Breast epithelium (tissue), 4 donors: ENCODE measurements at regions not wholly inside any gene's neighbourhood (a gene's known extent, or its start where the extent isn't known, plus 50 kb on each side); places are given as distances from the start of the nearest gene placed in this dataset.

Experiments used
- DNase-seq, 2 donors: peaks; one replicate each; pipeline ENCODE4 v3.0.0-alpha.2; 2019; ENCODE audit warnings: low spot score in 2 of 2
- H3K27ac ChIP-seq, 2 donors: fragments of 200-600 bp; sonication (generic) in 1 of 2; one replicate each; pipeline ENCODE4 v1.5.1; 2016 to 2019; ENCODE audit warnings: mild to moderate bottlenecking in 1 of 2
- H3K27me3 ChIP-seq, 2 donors: fragments of 200-600 bp; sonication (generic) in 1 of 2; one replicate each; pipeline versions ENCODE4 v1.5.1 to v1.6.0; 2017 to 2019; ENCODE audit warnings: control low read depth in 1 of 2, mild to moderate bottlenecking in 1 of 2
- H3K36me3 ChIP-seq: fragments of 200-600 bp; one replicate; pipeline ENCODE4 v1.5.1; 2019
- H3K4me1 ChIP-seq, 2 donors: fragments of 200-600 bp; sonication (generic); one replicate each; pipeline ENCODE4 v1.5.1; 2016 to 2019; ENCODE audit warnings: control low read depth in 1 of 2
- H3K4me3 ChIP-seq, 3 donors: fragments of 200-600 bp; sonication (generic); 1 replicate in 2 of 3; 2 replicates in 1 of 3; pipeline ENCODE4 v1.5.1; 2016 to 2019; ENCODE audit warnings: mild to moderate bottlenecking in 3 of 3, moderate library complexity in 2 of 3
- H3K9me3 ChIP-seq, 2 donors: fragments of 200-600 bp; sonication (generic) in 1 of 2; one replicate each; pipeline ENCODE4 v1.5.1; 2016 to 2019; ENCODE audit warnings: control low read depth in 1 of 2
- POLR2A ChIP-seq: fragments of 450-650 bp; IDR thresholded peaks from one replicate; pipeline ENCODE4 v1.6.1; 2016; ENCODE audit warnings: antibody characterized with exemption, mild to moderate bottlenecking, moderate library complexity
- POLR2AphosphoS5 ChIP-seq, 3 donors: sonication (generic); formaldehyde crosslinking; IDR thresholded peaks; one replicate each; pipeline ENCODE4 v1.6.1; 2017; ENCODE audit warnings: antibody characterized with exemption in 3 of 3
- intact Hi-C: fragments of 100-400 bp; cut with DNase I; formaldehyde crosslinking; loops from one replicate; pipeline ENCODE4 v1.15.1; 2023; ENCODE audit warnings: low total_unique reads
- TF ChIP-seq, protein P1 (sequence below), 3 donors: fragments of 450-650 bp; IDR thresholded peaks; one replicate each; pipeline ENCODE4 v1.5.1; 2016 to 2017; ENCODE audit warnings: antibody characterized with exemption in 3 of 3, mild to moderate bottlenecking in 3 of 3, moderate library complexity in 3 of 3

DNA sequence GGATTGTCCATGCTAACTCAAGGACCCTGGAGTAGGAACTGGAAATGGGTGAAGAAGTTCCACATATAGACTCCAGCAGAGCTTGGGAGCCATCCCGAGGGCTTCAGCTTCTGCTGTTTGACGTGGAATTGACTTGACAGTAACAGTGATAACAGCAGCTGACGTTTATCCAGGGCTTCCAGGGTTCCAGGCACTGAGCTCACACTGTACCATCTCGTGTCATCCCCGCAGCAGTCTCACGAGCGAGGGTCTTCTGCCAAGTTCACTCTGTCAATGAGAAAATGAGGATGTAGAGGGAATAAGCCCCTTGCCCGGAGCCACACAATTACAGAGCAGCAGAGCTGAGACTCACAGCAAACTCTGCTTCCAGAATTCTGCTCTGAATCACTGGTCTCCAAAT, 447.7 kb downstream of the SIPA1L2 start:
- DNase-seq, result no peak
- Histone ChIP-seq H3K4me3 (no peak overlapping the region), H3K36me3 (no peaks in the 10 kb centered on the region), H3K4me1 (peaks cover 0 to 5% of the 10 kb centered on the region in 2 donors), H3K9me3 (no peaks in the 10 kb centered on the region), H3K27me3 (no peaks in the 10 kb centered on the region), H3K27ac (no peak overlapping the region)
- TF ChIP-seq POLR2AphosphoS5 (IDR thresholded peaks at IDR 0.05) (no peak), POLR2A (no peak)
- TF ChIP-seq, protein P1, sequence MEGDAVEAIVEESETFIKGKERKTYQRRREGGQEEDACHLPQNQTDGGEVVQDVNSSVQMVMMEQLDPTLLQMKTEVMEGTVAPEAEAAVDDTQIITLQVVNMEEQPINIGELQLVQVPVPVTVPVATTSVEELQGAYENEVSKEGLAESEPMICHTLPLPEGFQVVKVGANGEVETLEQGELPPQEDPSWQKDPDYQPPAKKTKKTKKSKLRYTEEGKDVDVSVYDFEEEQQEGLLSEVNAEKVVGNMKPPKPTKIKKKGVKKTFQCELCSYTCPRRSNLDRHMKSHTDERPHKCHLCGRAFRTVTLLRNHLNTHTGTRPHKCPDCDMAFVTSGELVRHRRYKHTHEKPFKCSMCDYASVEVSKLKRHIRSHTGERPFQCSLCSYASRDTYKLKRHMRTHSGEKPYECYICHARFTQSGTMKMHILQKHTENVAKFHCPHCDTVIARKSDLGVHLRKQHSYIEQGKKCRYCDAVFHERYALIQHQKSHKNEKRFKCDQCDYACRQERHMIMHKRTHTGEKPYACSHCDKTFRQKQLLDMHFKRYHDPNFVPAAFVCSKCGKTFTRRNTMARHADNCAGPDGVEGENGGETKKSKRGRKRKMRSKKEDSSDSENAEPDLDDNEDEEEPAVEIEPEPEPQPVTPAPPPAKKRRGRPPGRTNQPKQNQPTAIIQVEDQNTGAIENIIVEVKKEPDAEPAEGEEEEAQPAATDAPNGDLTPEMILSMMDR (IDR thresholded peaks at IDR 0.05), result no peak
- intact Hi-C loops, result no loop called here

DNA sequence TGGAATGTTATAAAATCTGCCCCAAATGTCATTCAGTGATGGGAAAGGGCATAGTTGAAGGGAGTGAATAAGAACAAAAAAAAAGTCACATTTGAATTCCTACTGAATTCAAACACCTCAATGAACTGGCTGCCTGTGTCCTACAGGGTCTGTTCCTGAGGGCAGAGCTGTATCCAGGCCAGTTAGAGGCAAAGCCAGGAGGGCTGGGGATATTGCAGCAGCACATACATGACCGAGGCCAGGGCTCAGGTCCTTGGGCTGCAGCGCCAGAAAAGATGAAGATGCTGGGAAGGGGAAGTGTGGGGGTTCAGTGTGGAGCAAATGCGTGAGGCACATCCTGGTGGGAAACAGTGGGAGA, 449.2 kb downstream of the SIPA1L2 start:
- intact Hi-C loops, result no loop called here
- TF ChIP-seq, protein P1 (IDR thresholded peaks at IDR 0.05), result no peak
- no peak for TF ChIP-seq POLR2A
- no peak for TF ChIP-seq POLR2AphosphoS5 (IDR thresholded peaks at IDR 0.05)
- no peaks in the 10 kb centered on the region for H3K36me3 ChIP-seq
- DNase-seq, result no peak
- no peaks in the 10 kb centered on the region for H3K27me3 ChIP-seq
- H3K4me3 ChIP-seq, result no peak overlapping the region
- H3K9me3 ChIP-seq, result no peaks in the 10 kb centered on the region
- H3K27ac ChIP-seq, result peak overlapping the region in 1 of 2 donors; percentile 80
- H3K4me1 ChIP-seq, result peaks cover 0 to 5% of the 10 kb centered on the region in 2 donors

DNA sequence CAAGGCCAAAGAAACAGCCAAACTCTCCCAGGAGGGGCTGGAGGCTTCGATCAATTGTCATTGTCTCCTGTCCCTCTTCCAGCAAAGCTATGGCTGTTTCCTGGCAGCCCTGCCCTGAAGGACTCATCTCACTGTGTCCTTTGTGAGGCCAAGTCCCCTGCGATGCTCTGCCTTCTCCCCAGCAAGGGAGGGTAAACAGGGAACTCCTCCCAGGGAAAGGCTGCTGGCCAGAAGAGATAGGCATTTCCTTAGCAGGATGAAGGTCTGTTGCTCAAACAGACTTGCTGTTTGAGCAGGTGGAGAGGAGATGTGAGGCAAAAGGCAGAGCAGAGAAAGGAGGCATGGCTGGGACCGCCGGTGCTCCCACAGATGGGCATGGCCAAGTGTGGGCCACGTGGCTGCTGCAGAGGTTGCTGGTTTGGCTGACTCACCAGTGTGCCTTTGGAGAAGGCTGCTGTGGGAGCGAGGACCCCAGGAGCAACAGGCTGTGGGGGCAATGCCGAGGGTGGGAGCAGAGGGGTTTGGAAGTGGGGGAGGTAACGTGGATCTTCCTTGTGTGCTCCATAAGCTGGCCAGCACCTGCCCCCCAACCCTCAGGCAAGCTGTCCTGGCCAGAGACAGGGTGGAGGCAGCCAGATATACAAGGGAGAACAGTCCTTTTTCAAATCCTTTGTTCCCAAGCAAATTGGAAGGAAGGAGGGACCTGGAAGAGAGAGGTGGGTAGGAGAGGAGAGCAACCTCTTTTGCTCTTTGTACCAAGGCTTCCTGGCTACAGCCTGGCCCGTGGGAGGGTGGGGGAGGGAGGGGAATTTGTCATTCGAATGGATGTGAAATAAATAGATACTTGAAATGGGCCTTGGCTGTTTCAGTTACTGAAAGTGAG, 449.8 kb downstream of the SIPA1L2 start:
- H3K4me3 ChIP-seq, result peak overlapping the region in 1 of 3 donors; percentile 11
- intact Hi-C loops, result no loop called here
- no peaks in the 10 kb centered on the region for H3K27me3 ChIP-seq
- H3K9me3 ChIP-seq, result no peaks in the 10 kb centered on the region
- TF ChIP-seq POLR2A (no peak), POLR2AphosphoS5 (IDR thresholded peaks at IDR 0.05) (no peak)
- TF ChIP-seq, protein P1 (IDR thresholded peaks at IDR 0.05), result no peak
- H3K27ac ChIP-seq, result peak overlapping the region; percentile 27 to 80
- no peaks in the 10 kb centered on the region for H3K36me3 ChIP-seq
- DNase-seq, result no peak
- peaks cover 0 to 5% of the 10 kb centered on the region in 2 donors for H3K4me1 ChIP-seq

DNA sequence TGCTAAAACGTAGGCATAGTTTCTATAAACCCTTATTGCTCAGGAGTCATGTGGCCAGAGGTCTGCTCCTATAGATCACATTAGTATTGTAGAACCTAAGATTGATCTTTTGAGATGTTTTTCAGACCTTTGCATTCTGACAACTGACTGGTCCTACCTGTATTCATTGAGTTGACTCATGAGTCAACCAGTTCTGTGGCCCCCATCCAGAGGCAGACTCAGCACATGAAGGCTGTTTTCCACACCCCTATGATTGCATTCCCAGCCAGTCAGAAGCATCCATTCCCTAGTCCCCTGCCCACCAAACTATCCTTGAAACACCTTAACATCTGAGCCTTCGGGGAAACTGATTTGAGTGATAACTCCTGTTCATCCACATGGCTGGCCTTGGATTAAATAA, 451.7 kb downstream of the SIPA1L2 start:
- DNase-seq, result no peak
- no peaks in the 10 kb centered on the region for H3K9me3 ChIP-seq
- TF ChIP-seq POLR2A (no peak), POLR2AphosphoS5 (IDR thresholded peaks at IDR 0.05) (no peak)
- TF ChIP-seq, protein P1 (IDR thresholded peaks at IDR 0.05), result no peak
- H3K27me3 ChIP-seq, result no peaks in the 10 kb centered on the region
- H3K27ac ChIP-seq, result no peak overlapping the region
- no peak overlapping the region for H3K4me3 ChIP-seq
- peaks cover 0 to 5% of the 10 kb centered on the region in 2 donors for H3K4me1 ChIP-seq
- H3K36me3 ChIP-seq, result no peaks in the 10 kb centered on the region
- intact Hi-C loops, result no loop called here

DNA sequence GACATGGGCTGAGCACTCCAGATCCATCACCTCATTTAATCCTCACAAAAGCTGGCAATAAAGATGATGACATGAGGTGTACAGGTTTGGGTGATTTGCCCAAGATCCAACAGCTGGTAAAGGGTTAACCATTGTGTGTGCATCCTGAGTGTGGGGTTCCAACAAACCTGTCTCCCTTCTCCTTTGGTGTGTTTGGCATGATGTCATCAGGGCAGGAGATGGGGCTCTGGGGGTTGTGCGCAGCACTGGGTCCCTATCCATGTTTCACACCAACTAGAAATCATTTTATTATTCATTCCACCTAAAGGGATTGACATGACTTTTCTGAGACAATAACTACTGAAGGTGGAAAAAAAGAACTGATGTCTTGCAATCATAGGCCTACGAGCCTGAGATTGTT, 452.5 kb downstream of the SIPA1L2 start:
- Histone ChIP-seq H3K36me3 (no peaks in the 10 kb centered on the region), H3K9me3 (no peaks in the 10 kb centered on the region), H3K27me3 (no peaks in the 10 kb centered on the region), H3K4me1 (peaks cover 0 to 5% of the 10 kb centered on the region in 2 donors), H3K27ac (no peak overlapping the region), H3K4me3 (no peak overlapping the region)
- intact Hi-C loops, result no loop called here
- no peak for DNase-seq
- TF ChIP-seq POLR2AphosphoS5 (IDR thresholded peaks at IDR 0.05) (no peak), POLR2A (no peak)
- TF ChIP-seq, protein P1 (IDR thresholded peaks at IDR 0.05), result no peak
